GM21381 (cell line): ENCODE measurements at regions not wholly inside any gene's neighbourhood (a gene's known extent, or its start where the extent isn't known, plus 50 kb on each side); places are given as distances from the start of the nearest gene placed in this dataset.
"Not testable (repeated sequence)": the region's sequence is repeated elsewhere in the genome, so short reads cannot be mapped to it uniquely, and the experiment has no call there.

ENCODE experiments used
- ATAC-seq: cut with Tn5 transposase; IDR thresholded peaks from one replicate; pipeline ENCODE4 v1.9.1; 2021; ENCODE audit warnings: mild to moderate bottlenecking, moderate library complexity; ENCODE audit not compliant: unreplicated experiment

- ATAC-seq, result not testable (repeated sequence)
These were observed 86.0 kb upstream of the CDC42EP3 start for GRCh38 chr2:37757456-37757855.

GRCh38 chr2:37758141-37758601, 86.7 kb upstream of the CDC42EP3 start:
- ATAC-seq, result not testable (repeated sequence)

- ATAC-seq, result not testable (repeated sequence)
These were observed 88.5 kb upstream of the CDC42EP3 start for GRCh38 chr2:37759989-37760388.

- no peak for ATAC-seq
These were observed 89.0 kb upstream of the CDC42EP3 start for GRCh38 chr2:37760471-37760870.

GRCh38 chr2:37762281-37762680, 90.8 kb upstream of the CDC42EP3 start:
- not testable (repeated sequence) for ATAC-seq

GRCh38 chr2:37764739-37765138, 93.3 kb upstream of the CDC42EP3 start:
- ATAC-seq, result no peak

- ATAC-seq, result no peak
These were observed 94.7 kb upstream of the CDC42EP3 start for GRCh38 chr2:37766106-37766505.

GRCh38 chr2:37767046-37767445, 95.6 kb upstream of the CDC42EP3 start:
- no peak for ATAC-seq

GRCh38 chr2:37767959-37768925, 96.8 kb upstream of the CDC42EP3 start:
- no peak for ATAC-seq

- no peak for ATAC-seq
These were observed 98.1 kb upstream of the CDC42EP3 start for GRCh38 chr2:37769551-37769950.

GRCh38 chr2:37770797-37771196, 99.4 kb upstream of the CDC42EP3 start:
- ATAC-seq, result no peak

- ATAC-seq, result no peak
These were observed 100.2 kb upstream of the CDC42EP3 start for GRCh38 chr2:37771600-37772088.

GRCh38 chr2:37773371-37774130, 102.1 kb upstream of the CDC42EP3 start:
- no peak for ATAC-seq

GRCh38 chr2:37774171-37774944, 102.9 kb upstream of the CDC42EP3 start:
- ATAC-seq, result not testable (repeated sequence)

GRCh38 chr2:37774976-37775907, 103.8 kb upstream of the CDC42EP3 start:
- no peak for ATAC-seq

- ATAC-seq, result no peak
These were observed 104.4 kb upstream of the CDC42EP3 start for GRCh38 chr2:37775908-37776250.

GRCh38 chr2:37776487-37776886, 105.0 kb upstream of the CDC42EP3 start:
- no peak for ATAC-seq

- ATAC-seq, result no peak
These were observed 107.7 kb upstream of the CDC42EP3 start for GRCh38 chr2:37779139-37779538.

GRCh38 chr2:37779611-37780386, 108.4 kb upstream of the CDC42EP3 start:
- ATAC-seq, result no peak
